ENCODE measurements at regions not wholly inside any gene's neighbourhood (a gene's known extent, or its start where the extent isn't known, plus 50 kb on each side); places are given as distances from the start of the nearest gene placed in this dataset.

DNA sequence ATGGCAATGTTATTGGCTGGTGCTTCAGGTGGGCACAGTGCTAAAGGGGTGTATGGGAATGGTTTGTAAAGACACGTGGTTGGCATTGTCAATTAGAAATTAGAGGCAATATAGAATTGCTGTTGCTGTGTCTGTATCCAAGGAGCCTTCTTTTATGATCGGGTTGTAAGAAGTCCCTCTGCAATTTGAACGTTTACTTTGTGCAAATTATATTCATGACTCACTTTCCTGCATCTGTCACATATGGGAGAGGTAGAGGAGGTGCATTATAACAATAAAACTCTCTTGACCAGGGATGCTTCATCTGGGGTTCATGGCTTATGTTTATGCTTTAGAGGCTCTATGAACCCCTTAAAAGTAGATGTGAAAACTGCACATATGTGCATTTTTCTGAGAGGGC, 130.4 kb upstream of the DNAH14 start:
- no peak overlapping the region for H3K18ac ChIP-seq (ENCODE audit: low read depth, low read length)
- ChIA-PET POLR2A (ENCODE audit: unreplicated experiment) (no interaction called here), CTCF (no interaction called here)
- no TSS peak for BruUV-seq (replicated peaks)
- no peak overlapping the region for H3K9ac ChIP-seq (ENCODE audit: low read depth, low read length)
- H3K9me3 ChIP-seq (ENCODE audit: control insufficient read depth, insufficient read depth, low read length) = no peaks in the 10 kb centered on the region
- H3K4ac ChIP-seq (ENCODE audit: low read depth, low read length) = no peak overlapping the region
- H2BK120ac ChIP-seq (ENCODE audit: low read depth, low read length) = no peak overlapping the region
- no peak overlapping the region for H3K23ac ChIP-seq (ENCODE audit: low read depth, low read length)
- H2AK5ac ChIP-seq (ENCODE audit: low read depth, low read length) = no peak overlapping the region
- no peak overlapping the region for H2AK9ac ChIP-seq (replicated peaks; ENCODE audit: low read depth, low read length, poor library complexity)
- H2BK5ac ChIP-seq (ENCODE audit: low read depth, low read length, poor library complexity, severe bottlenecking) = no peak overlapping the region
- H2AFZ ChIP-seq (replicated peaks; ENCODE audit: low read length, poor library complexity) = no peak overlapping the region
- H2BK20ac ChIP-seq (ENCODE audit: low read depth, low read length) = no peak overlapping the region
- no peak overlapping the region for H4K91ac ChIP-seq (ENCODE audit: insufficient read depth, low read depth, low read length)
- no peak overlapping the region for H2BK15ac ChIP-seq (ENCODE audit: low read depth, low read length)
- in situ Hi-C loops (cut with MboI; ENCODE audit: low sequenced_read_pairs) (no loop called here), intact Hi-C loops (cut with micrococcal nuclease) (no loop called here), dilution Hi-C loops (cut with HindIII; ENCODE audit: low sequenced_read_pairs, unreplicated experiment) (no loop called here)
- no peak overlapping the region for H3K14ac ChIP-seq (replicated peaks; ENCODE audit: low read depth, low read length)
- H3K9me1 ChIP-seq (ENCODE audit: insufficient read depth, low read length) = no peaks in the 10 kb centered on the region
- H3K4me1 ChIP-seq (ENCODE audit: control insufficient read depth, insufficient read depth, low read length) = no peaks in the 10 kb centered on the region
- H3K79me1 ChIP-seq (ENCODE audit: low read depth in 1 of 2, low read length in 2 of 2) = no peaks in the 10 kb centered on the region
- H3K4me3 ChIP-seq (ENCODE audit: insufficient read depth, low read depth, low read length) = no peak overlapping the region
- no peak overlapping the region for H3K27ac ChIP-seq (ENCODE audit: insufficient read depth, low read length)
- H4K8ac ChIP-seq (ENCODE audit: low read depth in 2 of 2, low read length in 2 of 2) = no peak overlapping the region
- no CpG with 5 or more reads among the region's 3 CpGs for WGBS, 2 experiments (ENCODE audit: extremely low coverage in 2 of 2, insufficient read length in 1 of 2)
- no peak overlapping the region for H3K56ac ChIP-seq (ENCODE audit: extremely low read depth, insufficient read depth, low read length)
- no peak overlapping the region for H3K4me2 ChIP-seq (ENCODE audit: low read depth, low read length)
- H3K36me3 ChIP-seq (ENCODE audit: control insufficient read depth, insufficient read depth, low read length) = no peaks in the 10 kb centered on the region
- H3K27me3 ChIP-seq (ENCODE audit: control insufficient read depth, insufficient read depth, low read length) = peaks cover 3% of the 10 kb centered on the region
- TF ChIP-seq POLR2A (IDR thresholded peaks at IDR 0.05; ENCODE audit: low read depth, low read length) (no peak), CEBPB (IDR thresholded peaks at IDR 0.05; ENCODE audit: low read depth, low read length) (no peak), CHD1 (IDR thresholded peaks at IDR 0.05; ENCODE audit: low read depth, low read length) (no peak), MAZ (IDR thresholded peaks at IDR 0.05; ENCODE audit: borderline replicate concordance, low read depth, low read length) (no peak), FOS (IDR thresholded peaks at IDR 0.05; ENCODE audit: low read depth, low read length) (no peak)
- TF ChIP-seq, protein P1, sequence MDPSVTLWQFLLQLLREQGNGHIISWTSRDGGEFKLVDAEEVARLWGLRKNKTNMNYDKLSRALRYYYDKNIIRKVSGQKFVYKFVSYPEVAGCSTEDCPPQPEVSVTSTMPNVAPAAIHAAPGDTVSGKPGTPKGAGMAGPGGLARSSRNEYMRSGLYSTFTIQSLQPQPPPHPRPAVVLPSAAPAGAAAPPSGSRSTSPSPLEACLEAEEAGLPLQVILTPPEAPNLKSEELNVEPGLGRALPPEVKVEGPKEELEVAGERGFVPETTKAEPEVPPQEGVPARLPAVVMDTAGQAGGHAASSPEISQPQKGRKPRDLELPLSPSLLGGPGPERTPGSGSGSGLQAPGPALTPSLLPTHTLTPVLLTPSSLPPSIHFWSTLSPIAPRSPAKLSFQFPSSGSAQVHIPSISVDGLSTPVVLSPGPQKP (IDR thresholded peaks at IDR 0.05; ENCODE audit: borderline replicate concordance, low read depth, low read length) = no peak
- TF ChIP-seq, protein P2, sequence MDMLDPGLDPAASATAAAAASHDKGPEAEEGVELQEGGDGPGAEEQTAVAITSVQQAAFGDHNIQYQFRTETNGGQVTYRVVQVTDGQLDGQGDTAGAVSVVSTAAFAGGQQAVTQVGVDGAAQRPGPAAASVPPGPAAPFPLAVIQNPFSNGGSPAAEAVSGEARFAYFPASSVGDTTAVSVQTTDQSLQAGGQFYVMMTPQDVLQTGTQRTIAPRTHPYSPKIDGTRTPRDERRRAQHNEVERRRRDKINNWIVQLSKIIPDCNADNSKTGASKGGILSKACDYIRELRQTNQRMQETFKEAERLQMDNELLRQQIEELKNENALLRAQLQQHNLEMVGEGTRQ (IDR thresholded peaks at IDR 0.05; ENCODE audit: low read depth, low read length) = no peak
- ATAC-seq (ENCODE audit: low read depth) = no peak
- DNase-seq = no peak
- no peaks in the 10 kb centered on the region for H4K20me1 ChIP-seq (ENCODE audit: insufficient read depth, low read length)
- H4K5ac ChIP-seq (ENCODE audit: low read depth, low read length) = no peak overlapping the region

Measured in IMR-90 (cell line).